ENCODE measurements at regions not wholly inside any gene's neighbourhood (a gene's known extent, or its start where the extent isn't known, plus 50 kb on each side); places are given as distances from the start of the nearest gene placed in this dataset.

- TF ChIP-seq CTCF (IDR thresholded peaks at IDR 0.05; ENCODE audit: low read depth, low read length) (no peak), EZH2phosphoT487 (IDR thresholded peaks at IDR 0.05; ENCODE audit: low read depth) (no peak)
These were observed 204.1 kb downstream of the ZNF365 start for GRCh38 chr10:62578301-62578700.
